Stimulated activated CD8-positive, alpha-beta memory T cell treated with anti-CD3 and anti-CD28 coated beads, Interleukin-4, amount 100 ng/mL, for 1 hour (primary cell): ENCODE measurements at regions not wholly inside any gene's neighbourhood (a gene's known extent, or its start where the extent isn't known, plus 50 kb on each side); places are given as distances from the start of the nearest gene placed in this dataset.
A peak's percentile ranks its signal among the peaks of the same experiment; 100 is the strongest.

Experiments
- DNase-seq, 2 donors: peaks; one replicate each; pipeline ENCODE4 v3.0.0-alpha.2; 2020; ENCODE audit warnings: low read depth in 2 of 2, low spot score in 1 of 2

- no peak for DNase-seq
Observed at GRCh38 chr5:129821477-129822131, 73.7 kb downstream of the MINAR2 start.

GRCh38 chr5:129830288-129830687 lies 74.0 kb upstream of the CHSY3 start:
- no peak for DNase-seq

- DNase-seq = no peak
Observed at GRCh38 chr5:129836321-129836720, 67.9 kb upstream of the CHSY3 start.

- DNase-seq = no peak
Observed at GRCh38 chr5:129844764-129845163, 59.5 kb upstream of the CHSY3 start.

- DNase-seq = peak; percentile 25 to 50
Observed at GRCh38 chr5:129852747-129853352, 51.4 kb upstream of the CHSY3 start.

- no peak for DNase-seq
Observed at GRCh38 chr5:129853588-129853987, 50.7 kb upstream of the CHSY3 start.
